Osteoblast (primary cell): ENCODE measurements at regions not wholly inside any gene's neighbourhood (a gene's known extent, or its start where the extent isn't known, plus 50 kb on each side); places are given as distances from the start of the nearest gene placed in this dataset.

Experiments
- DNase-seq: peaks from one replicate; pipeline ENCODE4 v3.0.0; 2011; ENCODE audit warnings: low spot score, mixed read lengths; ENCODE audit not compliant: insufficient read length; ENCODE audit errors: missing footprints
- H2AFZ ChIP-seq: 2 replicates; pipeline ENCODE4 v1.6.0; 2011; ENCODE audit warnings: mild to moderate bottlenecking, low read length
- H3K27ac ChIP-seq: 2 replicates; pipeline ENCODE4 v1.5.1; 2011; ENCODE audit warnings: mild to moderate bottlenecking, low read depth, low read length, moderate library complexity
- H3K27me3 ChIP-seq: 2 replicates; pipeline ENCODE4 v1.6.0; 2012; ENCODE audit warnings: mild to moderate bottlenecking, control low read depth, inconsistent platforms, low read length, moderate library complexity; ENCODE audit not compliant: insufficient read depth
- H3K36me3 ChIP-seq: 2 replicates; pipeline ENCODE4 v1.5.1; 2011; ENCODE audit warnings: mild to moderate bottlenecking, low read length, control low read depth, moderate library complexity; ENCODE audit not compliant: insufficient read depth
- H3K4me1 ChIP-seq: 2 replicates; pipeline ENCODE4 v1.5.1; 2011; ENCODE audit warnings: mild to moderate bottlenecking, low read length, control low read depth, moderate library complexity; ENCODE audit not compliant: insufficient read depth
- H3K4me2 ChIP-seq: 2 replicates; pipeline ENCODE4 v1.6.0; 2011; ENCODE audit warnings: mild to moderate bottlenecking, low read length; ENCODE audit not compliant: insufficient read depth
- H3K4me3 ChIP-seq: fragments of 200-600 bp; sonication (generic); 3 replicates; pipeline ENCODE4 v1.5.1; 2012; ENCODE audit warnings: mild to moderate bottlenecking, low read length, inconsistent platforms; ENCODE audit not compliant: insufficient read depth
- H3K79me2 ChIP-seq: 2 replicates; pipeline ENCODE4 v1.6.0; 2012; ENCODE audit warnings: mild to moderate bottlenecking, low read length, control low read depth, inconsistent platforms; ENCODE audit not compliant: insufficient read depth
- H3K9me3 ChIP-seq: 2 replicates; pipeline ENCODE4 v1.5.1; 2011; ENCODE audit warnings: low read depth, low read length, control low read depth
- H4K20me1 ChIP-seq: 2 replicates; pipeline ENCODE4 v1.6.0; 2012; ENCODE audit warnings: mild to moderate bottlenecking, low read length, control low read depth; ENCODE audit not compliant: insufficient read depth
- TF ChIP-seq, protein P1 (sequence below): IDR thresholded peaks from 2 replicates; pipeline ENCODE4 v1.5.1; 2011; ENCODE audit warnings: mild to moderate bottlenecking, low read depth, low read length, moderate library complexity; ENCODE audit errors: extremely low read depth

DNA sequence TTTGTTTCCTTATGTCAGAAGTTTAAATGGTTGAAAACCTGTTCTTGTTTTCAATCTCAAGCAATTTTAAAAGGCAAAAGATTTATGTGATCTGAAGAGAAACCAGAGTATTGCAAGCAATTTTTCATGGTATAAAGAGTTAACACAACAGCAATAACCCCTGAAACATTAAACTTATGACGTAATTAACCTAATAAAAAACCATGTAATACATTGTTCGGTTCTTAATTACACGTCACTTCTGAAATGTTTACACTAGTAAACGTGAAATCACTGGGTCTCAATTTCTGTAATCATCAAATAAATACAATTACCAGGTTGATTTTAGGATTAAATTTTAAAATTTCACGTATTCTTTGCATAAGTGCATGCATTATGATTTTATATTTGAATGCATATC lies 914.5 kb downstream of the NLGN4X start:
- no peak overlapping the region for H3K4me3 ChIP-seq
- H4K20me1 ChIP-seq = no peaks in the 10 kb centered on the region
- DNase-seq = no peak
- no peak overlapping the region for H3K4me2 ChIP-seq
- H3K9me3 ChIP-seq = no peaks in the 10 kb centered on the region
- no peak overlapping the region for H2AFZ ChIP-seq
- TF ChIP-seq, protein P1, sequence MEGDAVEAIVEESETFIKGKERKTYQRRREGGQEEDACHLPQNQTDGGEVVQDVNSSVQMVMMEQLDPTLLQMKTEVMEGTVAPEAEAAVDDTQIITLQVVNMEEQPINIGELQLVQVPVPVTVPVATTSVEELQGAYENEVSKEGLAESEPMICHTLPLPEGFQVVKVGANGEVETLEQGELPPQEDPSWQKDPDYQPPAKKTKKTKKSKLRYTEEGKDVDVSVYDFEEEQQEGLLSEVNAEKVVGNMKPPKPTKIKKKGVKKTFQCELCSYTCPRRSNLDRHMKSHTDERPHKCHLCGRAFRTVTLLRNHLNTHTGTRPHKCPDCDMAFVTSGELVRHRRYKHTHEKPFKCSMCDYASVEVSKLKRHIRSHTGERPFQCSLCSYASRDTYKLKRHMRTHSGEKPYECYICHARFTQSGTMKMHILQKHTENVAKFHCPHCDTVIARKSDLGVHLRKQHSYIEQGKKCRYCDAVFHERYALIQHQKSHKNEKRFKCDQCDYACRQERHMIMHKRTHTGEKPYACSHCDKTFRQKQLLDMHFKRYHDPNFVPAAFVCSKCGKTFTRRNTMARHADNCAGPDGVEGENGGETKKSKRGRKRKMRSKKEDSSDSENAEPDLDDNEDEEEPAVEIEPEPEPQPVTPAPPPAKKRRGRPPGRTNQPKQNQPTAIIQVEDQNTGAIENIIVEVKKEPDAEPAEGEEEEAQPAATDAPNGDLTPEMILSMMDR = no peak
- no peaks in the 10 kb centered on the region for H3K36me3 ChIP-seq
- no peaks in the 10 kb centered on the region for H3K4me1 ChIP-seq
- no peaks in the 10 kb centered on the region for H3K79me2 ChIP-seq
- H3K27ac ChIP-seq = no peak overlapping the region
- H3K27me3 ChIP-seq = no peaks in the 10 kb centered on the region

DNA sequence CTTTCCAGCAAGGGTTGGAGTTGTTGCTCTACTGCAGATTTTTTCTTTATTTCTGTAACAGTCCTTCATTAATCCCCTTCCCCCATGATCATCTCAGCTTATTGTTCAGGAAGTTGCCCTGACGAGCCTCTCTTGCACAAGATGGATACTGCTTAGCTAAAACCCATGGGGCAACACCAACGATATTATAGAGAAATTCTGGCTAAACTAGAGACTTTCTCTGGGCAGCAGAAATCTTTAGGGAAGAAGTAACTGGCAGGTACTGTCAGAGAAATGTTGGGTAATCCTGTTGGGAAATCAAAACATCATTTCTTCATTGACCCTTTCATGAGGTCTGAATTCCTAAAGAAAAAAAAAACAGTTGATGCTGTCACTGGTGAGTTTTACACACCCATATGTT lies 921.3 kb downstream of the NLGN4X start:
- no peak overlapping the region for H2AFZ ChIP-seq
- no peaks in the 10 kb centered on the region for H3K27me3 ChIP-seq
- no peaks in the 10 kb centered on the region for H3K4me1 ChIP-seq
- H3K4me3 ChIP-seq = no peak overlapping the region
- no peaks in the 10 kb centered on the region for H3K36me3 ChIP-seq
- no peak for DNase-seq
- no peaks in the 10 kb centered on the region for H4K20me1 ChIP-seq
- H3K9me3 ChIP-seq = no peaks in the 10 kb centered on the region
- H3K27ac ChIP-seq = no peak overlapping the region
- H3K4me2 ChIP-seq = no peak overlapping the region
- no peaks in the 10 kb centered on the region for H3K79me2 ChIP-seq
- TF ChIP-seq, protein P1 = no peak

DNA sequence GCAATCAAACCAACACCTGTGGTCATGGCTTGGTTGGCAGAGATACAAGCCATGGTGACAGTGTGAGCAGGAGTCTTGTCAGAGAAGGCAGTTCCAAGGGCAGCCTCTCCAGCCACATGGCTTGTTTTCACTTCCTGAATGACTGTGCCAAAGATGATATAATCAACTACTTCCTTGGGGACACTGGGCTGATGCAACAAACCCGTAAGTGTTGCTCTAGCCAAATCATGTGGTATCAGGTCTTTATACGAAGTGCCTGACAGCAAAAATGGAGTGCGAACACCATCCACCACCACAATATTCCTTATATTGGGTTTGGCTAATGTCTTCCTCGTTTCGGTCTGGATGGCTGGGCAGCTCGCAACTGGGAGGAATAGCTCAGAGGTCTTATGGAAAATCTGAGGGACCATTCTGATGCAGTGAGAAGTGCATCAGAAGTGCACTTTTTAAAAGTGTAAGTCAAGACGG lies 922.0 kb downstream of the NLGN4X start:
- Histone ChIP-seq H3K36me3 (no peaks in the 10 kb centered on the region), H3K4me1 (no peaks in the 10 kb centered on the region), H3K27me3 (no peaks in the 10 kb centered on the region), H3K4me2 (no peak overlapping the region), H3K4me3 (no peak overlapping the region), H2AFZ (no peak overlapping the region), H3K27ac (no peak overlapping the region), H3K9me3 (no peaks in the 10 kb centered on the region), H4K20me1 (no peaks in the 10 kb centered on the region), H3K79me2 (no peaks in the 10 kb centered on the region)
- TF ChIP-seq, protein P1 = no peak
- DNase-seq = no peak

GRCh38 chrX:5305452-5305851 lies 923.2 kb downstream of the NLGN4X start:
- TF ChIP-seq, protein P1 = no peak
- Histone ChIP-seq H3K79me2 (no peaks in the 10 kb centered on the region), H2AFZ (no peak overlapping the region), H3K4me2 (no peak overlapping the region), H3K36me3 (no peaks in the 10 kb centered on the region), H3K4me3 (no peak overlapping the region), H3K27ac (no peak overlapping the region), H3K9me3 (no peaks in the 10 kb centered on the region), H3K4me1 (no peaks in the 10 kb centered on the region), H3K27me3 (no peaks in the 10 kb centered on the region), H4K20me1 (no peaks in the 10 kb centered on the region)
- peak; percentile 23 for DNase-seq
